ENCODE measurements at regions not wholly inside any gene's neighbourhood (a gene's known extent, or its start where the extent isn't known, plus 50 kb on each side); places are given as distances from the start of the nearest gene placed in this dataset.

DNA sequence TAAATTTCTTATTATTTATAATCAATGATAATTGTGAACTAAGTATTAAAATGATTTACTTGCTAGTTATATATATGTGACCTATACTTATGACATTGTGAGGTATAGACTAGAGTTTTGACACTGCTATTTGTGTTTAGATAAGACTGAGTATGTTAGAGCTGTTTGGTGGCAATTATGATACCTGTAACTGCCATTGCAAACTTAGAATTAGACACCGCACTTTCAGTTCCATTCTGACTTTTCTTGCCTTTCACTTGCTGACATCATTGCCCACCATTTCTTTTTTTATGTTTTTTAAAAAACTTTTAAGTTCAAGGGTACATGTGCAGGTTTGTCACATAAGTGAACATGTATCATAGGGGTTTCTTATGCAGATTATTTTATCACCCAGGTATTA lies 214.5 kb downstream of the MBL2 start:
- H3K27ac ChIP-seq = no peak overlapping the region
- 82 to 95% (median 90%) methylated on average over 1 of the region's 1 CpG for WGBS, 4 donors
- no peaks in the 10 kb centered on the region for H3K27me3 ChIP-seq
- TF ChIP-seq, protein P1, sequence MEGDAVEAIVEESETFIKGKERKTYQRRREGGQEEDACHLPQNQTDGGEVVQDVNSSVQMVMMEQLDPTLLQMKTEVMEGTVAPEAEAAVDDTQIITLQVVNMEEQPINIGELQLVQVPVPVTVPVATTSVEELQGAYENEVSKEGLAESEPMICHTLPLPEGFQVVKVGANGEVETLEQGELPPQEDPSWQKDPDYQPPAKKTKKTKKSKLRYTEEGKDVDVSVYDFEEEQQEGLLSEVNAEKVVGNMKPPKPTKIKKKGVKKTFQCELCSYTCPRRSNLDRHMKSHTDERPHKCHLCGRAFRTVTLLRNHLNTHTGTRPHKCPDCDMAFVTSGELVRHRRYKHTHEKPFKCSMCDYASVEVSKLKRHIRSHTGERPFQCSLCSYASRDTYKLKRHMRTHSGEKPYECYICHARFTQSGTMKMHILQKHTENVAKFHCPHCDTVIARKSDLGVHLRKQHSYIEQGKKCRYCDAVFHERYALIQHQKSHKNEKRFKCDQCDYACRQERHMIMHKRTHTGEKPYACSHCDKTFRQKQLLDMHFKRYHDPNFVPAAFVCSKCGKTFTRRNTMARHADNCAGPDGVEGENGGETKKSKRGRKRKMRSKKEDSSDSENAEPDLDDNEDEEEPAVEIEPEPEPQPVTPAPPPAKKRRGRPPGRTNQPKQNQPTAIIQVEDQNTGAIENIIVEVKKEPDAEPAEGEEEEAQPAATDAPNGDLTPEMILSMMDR (IDR thresholded peaks at IDR 0.05) = no peak
- no peak for TF ChIP-seq POLR2A (IDR thresholded peaks at IDR 0.05)
- no peak for DNase-seq
- no peaks in the 10 kb centered on the region for H3K9me3 ChIP-seq (replicated peaks in 1 of 3)
- no peaks in the 10 kb centered on the region for H3K36me3 ChIP-seq (replicated peaks in 1 of 2)
- H3K4me1 ChIP-seq (replicated peaks in 1 of 2) = no peaks in the 10 kb centered on the region
- no peak overlapping the region for H3K4me3 ChIP-seq
- intact Hi-C loops (cut with DNase I) = no loop called here

DNA sequence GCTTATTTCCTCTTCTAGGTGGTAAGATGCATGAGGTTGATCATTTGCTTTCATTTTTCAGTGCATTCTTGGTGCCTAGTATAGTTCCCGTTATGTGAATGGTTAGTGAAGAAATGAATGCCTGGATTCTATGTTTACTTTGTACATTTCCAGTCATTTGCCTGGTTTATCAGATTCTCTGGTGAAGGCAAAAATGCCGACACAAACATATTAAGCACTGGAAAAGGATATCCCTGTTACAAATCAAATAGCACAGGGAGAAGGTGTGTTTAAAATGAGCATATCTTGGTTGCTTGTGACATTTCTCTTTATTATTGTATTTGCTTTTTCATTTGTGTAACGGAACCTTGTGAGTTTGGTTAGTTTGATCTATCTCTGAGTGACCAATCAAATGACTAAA lies 211.3 kb downstream of the MBL2 start:
- WGBS, 4 donors = 71 to 86% (median 79%) methylated on average over 3 of the region's 3 CpGs
- intact Hi-C loops (cut with DNase I) = no loop called here
- H3K4me1 ChIP-seq (replicated peaks in 1 of 2) = no peaks in the 10 kb centered on the region
- H3K9me3 ChIP-seq (replicated peaks in 1 of 3) = no peaks in the 10 kb centered on the region
- no peak overlapping the region for H3K27ac ChIP-seq
- H3K27me3 ChIP-seq = no peaks in the 10 kb centered on the region
- DNase-seq = no peak
- H3K4me3 ChIP-seq = no peak overlapping the region
- H3K36me3 ChIP-seq (replicated peaks in 1 of 2) = no peaks in the 10 kb centered on the region
- TF ChIP-seq POLR2A (IDR thresholded peaks at IDR 0.05) = no peak
- TF ChIP-seq, protein P1 (IDR thresholded peaks at IDR 0.05) = no peak

DNA sequence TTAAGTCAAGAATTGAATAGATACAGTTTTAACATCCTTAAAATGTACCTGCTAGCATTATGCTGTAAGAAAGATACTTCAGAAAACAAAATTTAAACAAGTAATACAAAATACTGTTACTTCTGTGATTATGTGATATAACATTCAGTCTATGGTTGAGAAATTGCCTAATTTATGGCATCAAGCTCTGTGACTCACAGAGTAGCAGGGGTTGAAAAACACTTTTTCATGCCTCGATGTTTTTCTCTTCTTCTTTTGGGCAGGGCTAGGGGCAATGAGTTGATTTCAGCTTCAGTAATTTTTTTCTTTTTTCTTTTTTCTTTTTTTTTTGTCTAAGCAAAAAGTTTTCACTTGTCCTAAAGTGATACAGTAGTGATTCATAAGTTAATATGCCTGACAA lies 209.2 kb downstream of the MBL2 start:
- intact Hi-C loops (cut with DNase I) = no loop called here
- WGBS, 4 donors = 69 to 81% (median 76%) methylated on average over 1 of the region's 1 CpG
- no peak for TF ChIP-seq POLR2A (IDR thresholded peaks at IDR 0.05)
- TF ChIP-seq, protein P1 (IDR thresholded peaks at IDR 0.05) = no peak
- Histone ChIP-seq H3K4me3 (no peak overlapping the region), H3K27me3 (no peaks in the 10 kb centered on the region), H3K27ac (no peak overlapping the region), H3K36me3 (replicated peaks in 1 of 2) (no peaks in the 10 kb centered on the region), H3K9me3 (replicated peaks in 1 of 3) (no peaks in the 10 kb centered on the region), H3K4me1 (replicated peaks in 1 of 2) (no peaks in the 10 kb centered on the region)
- no peak for DNase-seq

DNA sequence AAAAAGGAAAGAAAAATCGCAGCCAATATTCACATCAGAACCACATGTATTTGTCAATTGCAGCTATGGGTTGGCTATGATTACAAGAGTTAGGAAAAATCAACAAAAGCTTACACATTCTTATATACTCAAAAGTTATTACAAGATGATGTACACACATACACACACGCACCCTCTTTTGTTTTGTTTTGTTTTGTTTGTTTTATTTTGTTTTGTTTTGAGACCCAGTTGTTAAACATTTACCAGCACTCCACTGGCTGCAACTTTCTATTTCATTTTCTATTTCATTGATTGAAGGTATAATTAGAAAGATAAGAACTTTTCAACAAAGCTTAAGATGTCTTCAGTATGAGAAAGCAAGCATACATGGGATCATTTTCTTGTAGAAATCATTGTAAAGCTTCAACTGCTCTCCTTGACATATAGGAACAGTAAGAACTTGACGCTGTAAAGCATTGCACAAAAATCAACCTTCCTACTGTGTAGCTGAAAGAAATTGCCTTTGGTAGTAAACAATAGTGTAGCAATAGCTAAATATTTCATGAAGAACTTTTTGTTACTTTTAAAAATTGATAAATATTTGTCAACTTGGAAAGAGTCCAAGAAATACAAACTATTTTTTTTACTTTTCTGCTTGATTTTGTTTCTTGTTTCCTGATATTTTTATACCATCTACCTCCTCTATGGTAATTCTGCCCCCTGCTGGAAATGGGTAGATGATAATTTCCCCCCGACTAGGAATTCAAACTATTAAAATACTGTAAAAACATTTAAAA lies 205.9 kb downstream of the MBL2 start:
- Histone ChIP-seq H3K27me3 (no peaks in the 10 kb centered on the region), H3K9me3 (replicated peaks in 1 of 3) (no peaks in the 10 kb centered on the region), H3K4me3 (no peak overlapping the region), H3K36me3 (replicated peaks in 1 of 2) (no peaks in the 10 kb centered on the region), H3K4me1 (replicated peaks in 1 of 2) (no peaks in the 10 kb centered on the region), H3K27ac (no peak overlapping the region)
- TF ChIP-seq, protein P1 (IDR thresholded peaks at IDR 0.05) = peak in 4 of 6 experiments; percentile 23 to 44 (median 26)
- no peak for TF ChIP-seq POLR2A (IDR thresholded peaks at IDR 0.05)
- no peak for DNase-seq
- WGBS, 4 donors = 39 to 45% (median 43%) methylated on average over 4 of the region's 4 CpGs
- intact Hi-C loops (cut with DNase I) = no loop called here

All from adrenal gland (tissue), 9 donors.